ENCODE measurements at regions not wholly inside any gene's neighbourhood (a gene's known extent, or its start where the extent isn't known, plus 50 kb on each side); places are given as distances from the start of the nearest gene placed in this dataset.

DNA sequence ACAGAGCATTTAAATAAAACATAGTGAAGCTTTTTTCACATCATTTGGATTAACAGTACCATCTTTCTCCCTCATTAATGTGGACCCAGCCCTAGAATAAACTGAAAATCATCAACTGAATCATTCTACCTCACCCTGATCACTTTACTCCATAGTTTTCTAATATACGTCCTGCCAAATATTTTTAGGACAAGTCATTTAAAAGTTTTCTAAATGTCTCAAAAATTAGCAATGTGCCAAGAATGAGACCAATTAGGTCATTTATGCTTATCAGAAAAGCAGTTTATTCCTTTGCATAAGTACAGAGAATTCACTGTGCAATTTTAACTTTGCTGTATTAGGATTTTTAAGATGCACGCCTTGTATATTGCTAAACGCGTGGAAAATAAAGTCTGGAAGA is 284.4 kb downstream of the PIK3R1 start:
- TF ChIP-seq POLR2AphosphoS5 (IDR thresholded peaks at IDR 0.05; ENCODE audit: low read depth, low read length) (no peak), POLR2A (IDR thresholded peaks at IDR 0.05; ENCODE audit: low read depth, low read length) (no peak), TAF1 (IDR thresholded peaks at IDR 0.05; ENCODE audit: borderline replicate concordance, low read depth, low read length) (no peak)

Measured in GM12892 (cell line).